Right renal cortex interstitium (tissue), 3 donors: ENCODE measurements at regions not wholly inside any gene's neighbourhood (a gene's known extent, or its start where the extent isn't known, plus 50 kb on each side); places are given as distances from the start of the nearest gene placed in this dataset.
"Not testable (repeated sequence)": the region's sequence is repeated elsewhere in the genome, so short reads cannot be mapped to it uniquely, and the experiment has no call there.

Experiments used
- DNase-seq, 3 donors: peaks; one replicate each; pipeline ENCODE4 v3.0.0-alpha.2; 2013; ENCODE audit warnings: low read depth in 3 of 3, low spot score in 2 of 3

DNA sequence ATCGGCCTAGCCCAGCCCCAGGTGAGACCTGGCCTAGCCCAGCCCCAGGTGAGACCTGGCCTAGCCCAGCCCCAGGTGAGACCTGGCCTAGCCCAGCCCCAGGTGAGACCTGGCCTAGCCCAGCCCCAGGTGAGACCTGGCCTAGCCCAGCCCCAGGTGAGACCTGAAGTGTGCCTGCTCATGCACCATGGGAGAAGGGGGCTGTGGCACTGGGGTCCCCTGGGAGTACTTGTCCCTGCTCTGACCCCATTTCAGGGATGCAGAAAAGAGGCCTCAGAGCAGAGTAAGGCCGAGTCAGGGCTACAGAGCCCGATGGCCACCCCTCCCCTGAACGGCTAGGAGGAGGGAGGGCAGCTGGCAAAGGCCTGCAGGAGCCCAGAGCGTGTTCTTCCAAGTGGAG is 129.6 kb downstream of the CRYBB2 start:
- not testable (repeated sequence) for DNase-seq

DNA sequence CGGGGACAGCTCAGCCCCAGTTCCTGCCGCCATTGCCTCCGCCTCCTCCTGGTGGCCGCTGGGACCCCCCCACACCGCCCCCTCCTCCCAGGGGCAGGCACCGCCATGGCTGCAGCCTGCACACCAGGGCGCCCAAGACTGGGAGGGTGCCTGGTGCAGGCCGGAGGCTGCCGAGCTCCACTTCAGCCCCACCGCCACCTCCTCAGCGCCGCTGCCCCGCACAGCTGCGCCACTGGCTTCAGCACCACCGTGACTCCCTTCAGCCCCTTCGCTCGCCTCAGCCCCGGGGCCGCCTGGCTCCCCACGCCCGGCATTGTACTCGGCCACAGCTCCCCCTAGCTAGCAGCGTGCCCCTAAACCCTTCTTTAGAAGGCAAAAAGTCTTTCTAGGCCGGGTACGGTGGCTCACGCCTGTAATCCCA is 131.1 kb downstream of the CRYBB2 start:
- DNase-seq = no peak

DNA sequence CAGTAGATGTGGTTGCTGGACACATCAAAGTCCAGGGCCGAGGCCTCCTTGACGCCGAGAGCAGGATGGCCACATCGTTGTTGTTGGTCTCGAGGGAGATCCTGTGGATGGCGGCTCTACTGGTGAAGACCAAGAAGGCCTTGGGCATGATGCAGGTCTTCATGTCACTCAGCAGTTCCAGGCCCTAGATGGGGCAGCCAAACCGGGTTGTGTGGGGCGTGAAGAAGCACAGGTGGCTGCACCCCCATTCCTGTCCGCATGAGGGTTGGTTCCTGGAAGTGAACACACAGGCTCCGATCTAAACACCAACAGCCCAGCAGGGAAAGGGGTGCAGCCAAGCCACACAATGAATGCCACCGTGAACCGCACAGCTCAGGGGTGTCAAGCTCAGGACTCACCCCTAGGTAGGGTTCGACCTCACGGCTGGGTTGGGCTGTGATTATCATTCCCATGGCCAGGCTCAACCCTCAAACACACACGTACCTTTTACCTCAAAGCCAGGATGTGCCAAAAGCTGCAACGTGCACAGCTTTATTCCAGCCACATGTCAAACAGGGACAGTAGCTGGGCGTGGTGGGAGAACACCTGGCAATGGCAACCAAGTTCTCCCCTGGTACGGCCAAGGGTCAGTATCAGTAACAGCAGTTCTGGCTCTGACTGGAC is 132.3 kb downstream of the CRYBB2 start:
- no peak for DNase-seq

DNA sequence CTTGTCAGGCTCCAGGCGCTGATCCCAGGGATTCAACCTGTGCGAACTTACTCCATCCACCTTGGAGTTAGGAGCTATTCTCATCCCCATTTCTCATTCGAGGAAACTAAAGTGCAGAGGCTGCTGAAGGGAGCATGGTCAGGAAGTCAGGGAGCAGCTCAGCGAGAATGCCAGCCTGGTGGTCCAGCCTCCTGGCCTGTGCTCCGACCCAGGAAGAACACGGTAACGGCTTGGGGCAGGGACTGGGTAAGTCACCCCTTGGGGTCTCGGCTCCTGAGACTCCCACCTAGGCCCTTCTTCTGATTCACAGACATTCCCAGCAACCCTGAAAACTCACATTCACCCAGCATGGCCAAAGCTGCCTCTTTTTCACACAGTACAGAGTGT is 132.8 kb downstream of the CRYBB2 start:
- no peak for DNase-seq

DNA sequence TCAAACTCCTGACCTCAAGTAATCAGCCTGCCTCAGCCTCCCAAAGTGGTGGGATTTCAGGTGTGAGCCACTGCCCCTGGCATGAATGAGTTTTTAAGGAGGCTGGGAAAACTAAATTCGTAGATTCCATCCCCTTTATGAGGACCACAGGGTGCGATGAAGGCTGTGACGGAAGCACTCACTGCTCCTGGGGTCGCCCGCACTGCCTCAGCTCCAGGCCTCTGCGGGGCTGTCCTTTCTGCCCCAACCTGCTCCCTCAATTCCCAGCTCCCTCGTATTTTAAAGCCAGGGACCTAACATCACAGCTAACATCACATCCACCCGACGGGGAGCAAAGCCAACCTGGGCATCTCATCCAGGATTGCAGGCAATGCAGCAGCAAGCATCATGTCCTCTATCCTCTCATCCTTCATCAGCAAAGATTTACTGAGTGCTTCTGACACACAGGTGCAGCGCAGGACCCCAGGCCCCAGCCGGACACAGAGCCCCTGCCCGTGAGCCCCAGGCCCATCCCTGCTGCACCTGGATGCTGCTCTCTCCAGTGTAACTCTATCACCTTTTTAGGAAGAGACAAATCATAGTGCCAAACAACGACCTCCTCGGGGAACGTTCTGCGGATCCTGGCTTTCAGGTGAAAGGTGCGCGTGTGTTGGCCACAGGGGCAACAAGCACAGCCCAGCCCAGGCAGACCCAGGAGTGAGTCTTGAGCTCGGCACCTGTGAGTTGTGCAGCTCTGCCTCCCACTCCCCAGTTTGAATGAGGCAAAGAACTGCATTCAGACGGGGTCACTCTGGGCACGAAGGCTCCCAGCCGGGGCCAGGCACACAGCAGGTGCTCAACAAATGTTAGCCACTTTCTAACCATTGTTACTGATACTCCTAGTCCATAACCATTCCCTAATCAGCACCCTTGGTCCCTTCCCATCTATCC is 134.3 kb downstream of the CRYBB2 start:
- DNase-seq = no peak

DNA sequence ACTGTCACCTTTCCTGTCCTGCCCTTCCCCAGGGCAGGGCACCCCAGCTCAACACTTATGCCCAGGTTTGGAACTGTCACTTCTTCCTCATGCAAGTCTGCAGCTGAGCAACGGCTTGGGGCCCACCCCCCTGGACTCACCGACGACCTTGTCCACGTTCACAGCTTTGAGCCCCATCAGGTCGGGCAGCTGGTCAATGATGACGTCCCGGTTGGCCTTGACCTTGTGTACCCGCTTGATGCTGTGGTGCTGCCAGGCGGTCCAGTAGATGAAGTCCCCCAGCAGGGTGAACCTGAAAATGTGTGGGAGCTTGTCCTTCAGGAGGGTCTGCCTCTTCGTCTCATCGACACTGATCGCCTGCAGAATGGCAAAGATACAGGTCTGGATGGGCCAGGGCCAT is 135.0 kb downstream of the CRYBB2 start:
- no peak for DNase-seq

DNA sequence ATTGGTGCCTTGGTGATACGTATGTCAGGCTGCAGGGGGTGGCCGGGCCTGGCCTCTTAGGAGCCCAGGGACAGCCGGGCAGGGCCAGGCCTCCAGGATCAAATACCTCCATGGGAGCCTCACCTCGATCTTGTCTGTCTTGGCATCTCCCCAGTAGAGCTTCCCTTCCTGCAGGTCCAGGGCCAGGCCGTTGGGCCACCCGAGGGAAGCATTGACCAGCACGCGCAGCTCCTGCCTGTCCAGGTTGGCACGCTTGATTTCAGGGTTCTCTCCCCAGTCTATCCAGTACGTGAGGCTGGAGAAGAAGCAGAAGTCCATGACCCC is 137.7 kb downstream of the CRYBB2 start:
- no peak for DNase-seq

DNA sequence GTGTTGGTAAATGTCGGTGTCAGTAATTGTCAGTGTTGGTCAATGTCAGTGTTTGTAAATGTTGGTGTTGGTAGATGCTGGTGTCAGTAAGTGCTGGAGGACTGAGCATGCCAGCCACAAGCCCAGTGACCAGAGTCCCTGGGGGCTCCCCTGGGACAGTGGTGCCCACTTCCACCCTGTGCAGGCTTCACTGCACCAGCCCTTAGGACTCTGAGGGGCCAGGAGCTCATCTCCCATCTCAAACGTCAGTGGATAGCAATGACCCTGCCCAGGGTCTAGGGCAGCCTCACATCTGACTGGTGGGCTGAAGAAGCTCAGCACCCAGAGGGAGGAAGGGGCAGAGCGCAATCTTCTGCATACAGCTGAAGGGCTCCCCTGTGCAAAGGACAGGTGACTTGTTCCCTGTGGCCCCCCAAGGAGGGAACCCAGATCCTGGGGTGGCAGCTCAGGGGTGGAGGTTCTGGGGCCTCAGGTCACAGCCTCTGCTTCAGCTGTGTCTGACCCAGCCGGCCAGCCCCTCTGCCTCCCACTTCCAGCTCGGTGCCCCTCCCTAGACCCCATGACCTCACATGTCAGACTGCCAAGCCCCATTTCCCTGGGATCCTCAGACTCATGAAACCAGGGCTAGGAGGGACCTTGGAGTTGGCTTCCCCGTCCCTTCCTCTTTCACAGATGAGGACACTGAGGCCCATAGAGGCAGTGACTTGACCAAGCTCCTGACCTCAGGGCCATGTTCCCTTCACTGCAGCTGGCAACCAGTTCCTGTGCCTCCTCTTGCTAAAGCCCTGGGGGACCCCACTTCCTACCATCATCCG is 138.4 kb downstream of the CRYBB2 start:
- no peak for DNase-seq

DNA sequence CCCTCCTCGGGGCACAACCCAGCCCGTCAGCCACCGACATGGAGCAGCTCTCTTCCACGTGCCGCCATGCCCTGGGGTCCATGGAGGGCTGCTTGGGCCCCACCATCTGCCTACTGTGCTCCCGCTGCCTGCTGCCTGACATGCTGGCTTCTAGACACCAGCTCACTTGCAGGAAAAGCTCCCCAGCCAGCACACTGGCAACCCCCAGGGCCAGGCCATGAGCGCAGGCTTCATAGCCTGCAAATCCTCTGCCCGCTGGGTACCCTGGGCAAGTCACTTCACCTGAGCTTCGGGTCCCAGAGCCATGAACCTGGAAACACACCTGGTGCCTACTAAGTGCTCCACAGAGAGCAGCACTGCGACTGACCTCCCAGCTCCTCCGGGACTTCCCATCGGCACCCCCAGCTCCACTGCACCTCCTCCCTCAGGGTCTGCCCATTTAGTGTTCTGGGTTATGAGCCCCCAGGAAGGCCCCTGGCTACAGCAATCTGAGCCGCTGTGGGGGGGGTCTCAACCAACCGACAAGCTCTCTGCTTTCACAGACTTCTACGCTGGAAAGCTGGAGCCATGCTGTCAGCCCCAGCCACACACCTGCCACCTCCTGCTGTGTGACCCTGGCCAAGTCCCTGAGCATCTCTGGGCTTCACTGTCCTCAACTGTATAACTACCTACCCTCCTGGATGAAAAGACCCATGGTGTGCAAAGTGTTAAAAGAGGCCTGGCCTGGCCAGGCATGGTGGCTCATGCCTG is 139.2 kb downstream of the CRYBB2 start:
- no peak for DNase-seq

DNA sequence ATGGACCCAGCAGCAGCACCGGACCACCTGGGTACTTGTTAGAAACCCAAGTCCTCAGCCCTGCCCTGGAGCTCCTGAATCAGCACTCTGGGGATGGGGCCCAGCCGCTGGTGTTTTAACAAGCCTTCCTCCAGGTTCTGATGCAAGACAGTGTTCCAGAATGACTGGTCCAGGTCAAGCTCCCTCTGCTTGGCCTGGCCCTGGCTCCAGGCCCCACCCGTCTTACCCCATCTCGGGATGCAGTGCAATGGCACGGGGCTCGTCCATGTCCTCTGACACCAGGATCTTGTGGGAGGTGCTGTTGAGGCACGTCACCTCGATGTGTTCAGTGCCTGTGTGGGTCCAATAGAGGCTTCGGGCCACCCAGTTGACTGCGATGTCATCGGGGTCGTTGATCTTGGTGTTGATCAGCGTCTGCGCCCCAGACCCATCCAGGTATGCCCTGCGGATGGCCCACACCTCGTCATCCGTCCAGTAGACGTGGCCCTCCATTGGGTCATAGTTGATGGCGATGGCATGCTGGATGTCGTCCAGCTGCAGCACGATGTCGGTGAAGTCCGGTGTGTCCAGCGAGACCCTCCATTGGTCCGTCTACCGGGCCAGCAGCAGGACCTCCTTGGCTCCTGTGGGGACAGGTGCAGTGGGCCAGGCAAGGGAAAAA is 140.3 kb downstream of the CRYBB2 start:
- DNase-seq = no peak

DNA sequence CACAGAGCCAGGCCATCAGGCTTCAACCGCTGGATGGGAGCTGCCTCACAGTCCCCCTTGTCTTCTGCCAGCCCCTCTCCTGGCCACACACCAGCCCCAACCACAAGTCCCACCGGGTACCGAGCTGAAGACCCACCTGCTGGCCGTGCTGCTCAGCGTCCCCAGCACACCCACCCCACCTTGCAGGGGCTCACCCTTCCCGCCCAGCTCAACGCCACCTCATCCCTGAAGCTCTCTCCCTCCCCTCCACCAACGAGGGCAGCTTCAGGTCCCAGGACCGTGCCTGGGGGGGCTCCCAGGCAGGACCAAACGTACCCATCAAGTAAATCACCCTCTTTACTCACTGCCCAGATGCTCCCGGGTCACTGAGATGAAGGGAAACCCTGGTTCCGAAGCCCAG is 141.0 kb downstream of the CRYBB2 start:
- no peak for DNase-seq

DNA sequence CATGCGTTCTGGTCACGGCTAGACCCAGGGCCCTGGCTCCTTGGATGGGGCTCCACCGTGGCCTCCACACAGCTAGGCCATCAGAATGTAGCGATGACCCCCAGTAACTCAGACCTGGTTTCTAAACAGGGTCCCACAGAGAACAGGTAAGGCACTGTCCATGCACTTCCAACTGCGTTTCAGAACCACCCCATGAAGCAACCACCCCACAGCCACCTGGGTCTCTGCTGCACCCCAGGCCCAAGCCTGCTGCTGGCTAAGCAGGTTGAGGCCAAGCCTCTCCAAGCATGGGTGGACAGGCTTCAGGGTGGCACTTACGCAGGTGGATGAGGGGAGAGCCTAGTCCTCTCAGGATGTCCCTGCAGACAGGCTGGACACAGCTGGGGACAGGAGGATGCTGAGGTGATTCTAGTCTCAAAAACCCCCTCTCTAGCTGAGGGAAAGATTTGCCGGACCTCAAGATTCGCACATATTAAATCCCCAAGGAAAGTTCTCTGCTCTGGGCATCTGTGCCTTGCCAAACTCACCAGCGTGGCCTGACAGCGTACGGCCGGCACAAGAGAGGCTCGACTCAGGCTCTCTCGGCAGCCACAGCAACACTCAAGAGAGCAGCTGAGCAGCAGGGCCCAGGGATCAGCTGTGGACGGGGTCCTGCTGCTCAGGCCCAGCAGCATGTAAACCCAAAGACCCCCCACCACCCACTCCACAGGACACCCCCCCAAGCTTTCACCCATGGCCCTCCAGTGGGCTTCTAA is 141.6 kb downstream of the CRYBB2 start:
- DNase-seq = no peak

DNA sequence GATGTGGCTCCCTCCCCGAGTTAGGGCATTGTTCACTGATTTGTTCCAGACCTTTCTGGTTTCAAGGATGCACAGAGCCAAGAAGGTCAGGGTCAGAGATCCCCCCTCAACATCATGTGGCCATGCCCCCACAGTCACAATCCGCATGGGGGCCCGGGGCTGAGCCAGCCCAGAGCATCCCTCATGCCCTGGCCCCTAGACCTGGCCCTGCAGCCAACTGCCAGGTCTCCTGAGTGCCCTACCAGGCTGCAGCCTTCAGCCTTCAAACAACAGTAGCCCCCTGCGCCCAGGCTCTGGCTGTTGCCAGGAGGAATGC is 142.4 kb downstream of the CRYBB2 start:
- DNase-seq = no peak

DNA sequence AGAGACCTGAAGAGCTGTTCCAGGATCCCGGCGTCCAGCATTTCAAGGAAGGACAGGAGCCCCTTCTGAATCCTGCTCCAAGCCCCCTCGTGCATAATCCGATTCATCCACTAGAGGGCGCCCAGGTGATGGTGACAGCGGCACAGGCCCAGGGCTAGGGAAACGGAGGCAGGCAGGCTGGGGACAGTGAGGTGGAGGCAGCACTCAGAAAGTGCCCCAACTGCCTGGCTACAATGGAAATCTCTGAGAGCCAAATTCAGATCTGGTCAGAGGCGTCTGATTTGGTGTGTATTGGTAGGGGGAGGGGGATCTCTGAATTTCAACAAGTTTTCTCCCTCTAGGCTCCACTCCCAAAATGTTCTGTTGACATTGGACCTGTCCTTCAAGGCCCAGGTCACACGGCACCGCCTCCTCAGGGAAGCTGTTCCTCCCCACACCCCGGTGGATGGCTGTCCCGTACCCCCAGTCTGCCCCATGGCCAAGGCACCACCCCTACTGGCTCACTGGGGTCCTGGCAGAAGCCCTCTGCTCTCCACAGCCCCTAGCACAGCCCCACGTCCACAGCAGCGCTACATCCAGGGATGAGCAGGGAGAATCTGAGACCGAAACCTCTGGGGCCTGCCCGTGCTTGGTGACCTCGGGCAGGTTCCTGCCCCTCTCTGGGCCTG is 142.9 kb downstream of the CRYBB2 start:
- DNase-seq = peak in 1 of 3 donors; percentile 29

DNA sequence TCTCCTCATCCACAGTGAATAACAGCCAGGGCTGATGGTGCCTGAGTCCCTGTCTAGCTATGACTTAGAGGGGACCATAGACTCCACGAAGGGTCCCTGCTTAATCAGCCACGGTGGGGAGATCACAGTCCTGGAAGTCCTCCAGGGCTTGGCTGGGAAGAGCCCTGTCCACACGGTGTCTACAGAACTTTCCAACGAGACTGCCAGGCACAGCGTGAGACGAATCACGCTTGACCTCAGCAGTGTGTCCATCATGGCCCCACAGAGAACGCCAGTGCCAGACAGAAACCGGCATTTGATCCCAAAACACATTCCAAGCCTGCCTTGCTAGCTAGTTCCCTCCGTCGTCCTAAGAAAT is 143.4 kb downstream of the CRYBB2 start:
- no peak for DNase-seq

DNA sequence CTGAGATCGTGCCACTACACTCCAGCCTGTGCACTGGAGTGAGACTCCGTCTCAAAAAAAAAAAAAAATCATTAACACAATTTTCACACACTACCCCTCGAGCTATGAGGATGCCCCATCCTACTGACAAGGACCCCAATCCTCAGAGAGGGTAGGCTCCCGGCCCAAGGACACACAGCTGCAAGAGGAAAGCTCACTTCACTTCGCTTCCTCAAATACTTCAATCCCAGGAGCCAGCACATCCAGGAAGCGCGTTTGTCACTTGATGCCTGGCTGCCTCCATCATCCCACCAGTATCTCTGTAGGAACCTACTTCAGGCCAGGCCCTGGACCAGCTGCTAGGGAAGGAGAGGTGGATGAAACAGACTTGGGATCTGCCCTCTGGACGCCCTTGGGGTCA is 144.0 kb downstream of the CRYBB2 start:
- DNase-seq = no peak

DNA sequence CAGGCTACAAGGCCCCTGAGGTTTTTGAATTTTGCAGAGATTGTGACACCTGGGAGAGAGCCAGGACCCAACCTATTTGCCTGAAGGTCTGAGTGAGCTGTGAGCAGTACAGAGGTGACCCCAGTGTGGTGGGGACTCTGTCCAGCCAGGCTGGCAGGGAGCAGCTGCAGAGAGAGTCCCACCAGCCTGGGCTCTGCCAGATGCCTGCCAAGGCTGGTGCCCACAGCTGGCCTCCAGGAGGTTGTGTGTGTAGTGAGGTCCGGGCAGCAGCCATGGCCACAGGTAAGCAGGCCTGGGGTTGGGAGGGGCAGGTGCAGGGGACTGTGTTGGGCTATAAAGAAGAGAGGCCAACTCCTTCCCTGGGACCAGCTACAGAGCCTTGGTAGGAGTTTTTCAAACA is 144.8 kb downstream of the CRYBB2 start:
- no peak for DNase-seq

DNA sequence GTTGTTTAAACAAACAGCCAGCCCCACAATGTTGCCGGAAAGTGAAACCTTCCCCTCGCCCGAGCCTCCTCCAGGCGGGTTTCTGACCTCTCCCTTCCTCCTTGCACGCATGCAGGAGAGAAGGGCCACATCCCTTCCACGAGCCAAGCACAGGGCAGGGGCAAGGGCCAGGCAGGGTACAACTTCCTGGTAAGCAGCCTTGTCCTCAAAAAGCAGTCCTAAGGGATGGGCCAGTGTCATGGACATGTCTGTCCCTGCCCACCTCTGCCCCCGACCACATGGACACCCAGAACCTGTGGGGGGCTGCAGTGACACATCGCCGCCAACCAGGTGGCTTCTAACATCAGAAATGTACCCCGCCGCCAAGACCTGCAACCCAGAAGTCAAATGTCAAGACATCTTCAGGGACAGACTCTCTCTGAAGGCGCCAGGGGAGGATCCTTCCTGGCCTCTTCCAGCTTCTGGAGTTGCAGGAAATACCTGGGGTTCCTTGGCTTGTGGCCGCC is 145.3 kb downstream of the CRYBB2 start:
- DNase-seq = no peak
